Loucy (cell line): ENCODE measurements at regions not wholly inside any gene's neighbourhood (a gene's known extent, or its start where the extent isn't known, plus 50 kb on each side); places are given as distances from the start of the nearest gene placed in this dataset.
"Not testable (repeated sequence)": the region's sequence is repeated elsewhere in the genome, so short reads cannot be mapped to it uniquely, and the experiment has no call there.

ENCODE experiments used
- H2AFZ ChIP-seq: fragments of 200-600 bp; sonication (generic); 2 replicates; pipeline ENCODE4 v1.6.0; 2016; ENCODE audit warnings: antibody characterized with exemption, mild to moderate bottlenecking, low read length, moderate library complexity
- H3F3A ChIP-seq: fragments of 200-600 bp; 2 replicates; pipeline ENCODE4 v1.6.0; 2016; ENCODE audit warnings: antibody characterized with exemption, low read depth, mild to moderate bottlenecking
- H3K27me3 ChIP-seq: fragments of 200-600 bp; sonication (generic); 2 replicates; pipeline ENCODE4 v1.6.1; 2014; ENCODE audit warnings: low read length, mild to moderate bottlenecking; ENCODE audit not compliant: insufficient read depth, poor library complexity, severe bottlenecking
- H3K36me3 ChIP-seq: fragments of 200-600 bp; sonication (generic); 2 replicates; pipeline ENCODE4 v1.6.1; 2016; ENCODE audit warnings: low read length; ENCODE audit not compliant: insufficient read depth
- H3K4me1 ChIP-seq: fragments of 200-600 bp; sonication (generic); 2 replicates; pipeline ENCODE4 v1.5.1; 2014; ENCODE audit warnings: low read length, mild to moderate bottlenecking; ENCODE audit not compliant: insufficient read depth, poor library complexity, severe bottlenecking
- H3K4me2 ChIP-seq: fragments of 200-600 bp; sonication (generic); 2 replicates; pipeline ENCODE4 v1.6.0; 2014; ENCODE audit warnings: antibody characterized with exemption, low read length, low read depth, mild to moderate bottlenecking; ENCODE audit not compliant: poor library complexity, severe bottlenecking
- H3K4me3 ChIP-seq: fragments of 200-600 bp; sonication (generic); 2 replicates; pipeline ENCODE4 v1.5.1; 2014; ENCODE audit warnings: low read length, mild to moderate bottlenecking, mixed read lengths; ENCODE audit not compliant: poor library complexity, severe bottlenecking
- H3K79me2 ChIP-seq: fragments of 200-600 bp; sonication (generic); 2 replicates; pipeline ENCODE4 v1.6.1; 2014; ENCODE audit warnings: low read length; ENCODE audit not compliant: insufficient read depth
- H3K9ac ChIP-seq: fragments of 200-600 bp; sonication (generic); 2 replicates; pipeline ENCODE4 v1.6.0; 2014; ENCODE audit warnings: mild to moderate bottlenecking, low read depth, low read length, moderate library complexity; ENCODE audit not compliant: poor library complexity, severe bottlenecking
- H3K9me2 ChIP-seq: fragments of 200-600 bp; sonication (generic); replicated peaks from 2 replicates; pipeline ENCODE4 v1.6.1; 2016; ENCODE audit warnings: low read depth, low read length, mixed read lengths
- H3K9me3 ChIP-seq: fragments of 200-600 bp; sonication (generic); 2 replicates; pipeline ENCODE4 v1.6.1; 2014; ENCODE audit warnings: mild to moderate bottlenecking, antibody characterized with exemption, low read length, low read depth; ENCODE audit not compliant: insufficient read depth
- H4K20me1 ChIP-seq: fragments of 200-600 bp; sonication (generic); 2 replicates; pipeline ENCODE4 v1.6.0; 2014; ENCODE audit warnings: antibody characterized with exemption, low read length, mild to moderate bottlenecking; ENCODE audit not compliant: insufficient read depth, poor library complexity, severe bottlenecking
- CTCF ChIP-seq: fragments of 200-600 bp; sonication (generic); conservative IDR thresholded peaks from 2 replicates; pipeline ENCODE4 v1.5.1; 2014; ENCODE audit warnings: mild to moderate bottlenecking, antibody characterized with exemption, low read length
- EZH2phosphoT487 ChIP-seq: fragments of 200-600 bp; IDR thresholded peaks from 2 replicates; pipeline ENCODE4 v1.6.1; 2018; ENCODE audit warnings: antibody characterized with exemption, mild to moderate bottlenecking, moderate library complexity, borderline replicate concordance

- Histone ChIP-seq H3K4me3 (no peak overlapping the region), H3K27me3 (no peaks in the 10 kb centered on the region), H3K36me3 (no peaks in the 10 kb centered on the region), H2AFZ (no peak overlapping the region), H3F3A (no peaks in the 10 kb centered on the region), H4K20me1 (no peaks in the 10 kb centered on the region), H3K9me2 (no peaks in the 10 kb centered on the region), H3K9ac (no peak overlapping the region), H3K4me1 (no peaks in the 10 kb centered on the region), H3K79me2 (no peaks in the 10 kb centered on the region), H3K4me2 (no peak overlapping the region), H3K9me3 (no peaks in the 10 kb centered on the region)
- TF ChIP-seq EZH2phosphoT487 (no peak), CTCF (no peak)
These were observed 51.2 kb upstream of the DAAM1 start for GRCh38 chr14:59137256-59137655.

GRCh38 chr14:59138576-59138975 lies 49.9 kb upstream of the DAAM1 start:
- H3K9me3 ChIP-seq, H3K79me2 ChIP-seq, H3K4me1 ChIP-seq, H3F3A ChIP-seq, H3K9ac ChIP-seq, H4K20me1 ChIP-seq, H3K4me2 ChIP-seq, H3K36me3 ChIP-seq, H3K9me2 ChIP-seq, H3K4me3 ChIP-seq, H2AFZ ChIP-seq, H3K27me3 ChIP-seq: not testable (repeated sequence)
